ENCODE measurements at regions not wholly inside any gene's neighbourhood (a gene's known extent, or its start where the extent isn't known, plus 50 kb on each side); places are given as distances from the start of the nearest gene placed in this dataset.

- Histone ChIP-seq H3K27me3 (no peaks in the 10 kb centered on the region), H3K4me3 (no peak overlapping the region), H3K9me3 (replicated peaks in 1 of 11) (no peaks in the 10 kb centered on the region), H3K36me3 (no peaks in the 10 kb centered on the region), H3K27ac (peak overlapping the region in 1 of 11 experiments; percentile 60; a peak in 2 of 22 replicates), H3K9ac (no peak overlapping the region), H4K20me1 (no peaks in the 10 kb centered on the region), H3K4me2 (peak overlapping the region in 3 of 11 experiments; percentile 27 to 76 (median 68); a peak in 3 of 22 replicates), H3K4me1 (peaks cover 0 to 72% (median 37%) of the 10 kb centered on the region in 10 experiments; a peak in 16 of 20 replicates)
- no peak for TF ChIP-seq Cebpa-rat (IDR thresholded peaks at IDR 0.05)
Measured at GRCh38 chr5:96332535-96333366, 100.3 kb downstream of the PCSK1 start.

GRCh38 chr5:96331681-96332361 lies 101.2 kb downstream of the PCSK1 start:
- H3K36me3 ChIP-seq = no peaks in the 10 kb centered on the region
- no peaks in the 10 kb centered on the region for H3K9me3 ChIP-seq (replicated peaks in 1 of 11)
- no peaks in the 10 kb centered on the region for H4K20me1 ChIP-seq
- no peak overlapping the region; a peak in 1 of 20 replicates for H3K4me3 ChIP-seq
- peak overlapping the region in 9 of 11 experiments; percentile 37 to 76 (median 62); a peak in 16 of 22 replicates for H3K4me2 ChIP-seq
- peak overlapping the region in 2 of 11 experiments; percentile 29 to 30; a peak in 3 of 22 replicates for H3K9ac ChIP-seq
- H3K4me1 ChIP-seq = peaks cover 0 to 63% (median 28%) of the 10 kb centered on the region in 10 experiments; a peak in 16 of 20 replicates
- TF ChIP-seq Cebpa-rat (IDR thresholded peaks at IDR 0.05) = no peak
- no peaks in the 10 kb centered on the region for H3K27me3 ChIP-seq
- peak overlapping the region in 5 of 11 experiments; percentile 9 to 68 (median 60); a peak in 11 of 22 replicates for H3K27ac ChIP-seq

- Histone ChIP-seq H3K36me3 (no peaks in the 10 kb centered on the region), H3K4me1 (peaks cover 0 to 57% (median 23%) of the 10 kb centered on the region in 10 experiments; a peak in 16 of 20 replicates), H3K9me3 (replicated peaks in 1 of 11) (no peaks in the 10 kb centered on the region), H3K4me2 (peak overlapping the region in 10 of 11 experiments; percentile 11 to 76 (median 60); a peak in 19 of 22 replicates), H3K9ac (peak overlapping the region in 2 of 11 experiments; percentile 29 to 30; a peak in 2 of 22 replicates), H3K27ac (peak overlapping the region in 5 of 11 experiments; percentile 9 to 68 (median 60); a peak in 11 of 22 replicates), H3K4me3 (no peak overlapping the region; a peak in 2 of 20 replicates), H3K27me3 (no peaks in the 10 kb centered on the region), H4K20me1 (no peaks in the 10 kb centered on the region)
- peak in 5 of 11 experiments; percentile 28 to 71 (median 49); a peak in 7 of 22 replicates for TF ChIP-seq Cebpa-rat (IDR thresholded peaks at IDR 0.05)
Measured at GRCh38 chr5:96331210-96331609, 101.8 kb downstream of the PCSK1 start.

DNA sequence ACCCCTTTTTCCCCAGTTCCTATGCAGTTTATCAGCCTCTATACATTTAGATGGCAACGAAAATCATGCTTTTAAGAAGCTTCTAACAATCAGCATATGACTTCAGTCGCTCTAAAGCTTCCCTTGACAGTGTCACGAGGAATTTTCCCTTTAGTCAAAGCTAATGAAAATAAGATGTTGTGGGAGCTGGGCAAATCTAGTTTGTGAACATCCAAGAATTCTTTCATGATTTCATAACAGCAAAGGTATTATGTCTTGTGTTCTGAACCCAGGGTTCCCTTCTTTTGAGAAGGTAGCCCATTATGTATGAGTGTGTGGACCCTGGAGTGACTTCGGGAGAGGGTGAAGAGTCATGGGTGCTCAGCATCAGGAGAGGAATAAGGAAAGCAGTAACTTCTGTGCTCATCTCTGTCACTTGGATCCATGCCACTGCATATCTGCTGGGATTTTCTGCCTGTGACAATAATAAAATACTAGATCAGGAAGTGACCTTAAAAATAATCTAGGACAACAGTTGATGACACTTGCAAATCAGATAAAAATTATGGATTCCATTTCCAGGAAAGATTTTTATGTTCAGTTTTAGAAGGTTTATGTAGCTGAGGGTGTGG lies 102.4 kb downstream of the PCSK1 start:
- Histone ChIP-seq H3K27me3 (no peaks in the 10 kb centered on the region), H3K9me3 (replicated peaks in 1 of 11) (no peaks in the 10 kb centered on the region), H4K20me1 (no peaks in the 10 kb centered on the region), H3K4me3 (no peak overlapping the region), H3K4me1 (peaks cover 0 to 51% (median 22%) of the 10 kb centered on the region in 10 experiments; a peak in 16 of 20 replicates), H3K36me3 (no peaks in the 10 kb centered on the region), H3K9ac (peak overlapping the region in 2 of 11 experiments; percentile 2 to 29; a peak in 3 of 22 replicates), H3K4me2 (peak overlapping the region in 10 of 11 experiments; percentile 11 to 76 (median 60); a peak in 18 of 22 replicates), H3K27ac (peak overlapping the region in 5 of 11 experiments; percentile 9 to 68 (median 60); a peak in 9 of 22 replicates)
- TF ChIP-seq Cebpa-rat (IDR thresholded peaks at IDR 0.05) = no peak

GRCh38 chr5:96329886-96330529 lies 103.0 kb downstream of the PCSK1 start:
- no peak overlapping the region for H3K4me3 ChIP-seq
- H4K20me1 ChIP-seq = no peaks in the 10 kb centered on the region
- TF ChIP-seq Cebpa-rat (IDR thresholded peaks at IDR 0.05) = no peak
- H3K9me3 ChIP-seq (replicated peaks in 1 of 11) = no peaks in the 10 kb centered on the region
- H3K27me3 ChIP-seq = no peaks in the 10 kb centered on the region
- H3K4me1 ChIP-seq = peaks cover 0 to 50% (median 22%) of the 10 kb centered on the region in 10 experiments; a peak in 16 of 20 replicates
- H3K36me3 ChIP-seq = no peaks in the 10 kb centered on the region
- peak overlapping the region in 3 of 11 experiments; percentile 60 to 68 (median 67); a peak in 4 of 22 replicates for H3K27ac ChIP-seq
- H3K4me2 ChIP-seq = peak overlapping the region in 6 of 11 experiments; percentile 52 to 76 (median 67); a peak in 8 of 22 replicates
- H3K9ac ChIP-seq = no peak overlapping the region

DNA sequence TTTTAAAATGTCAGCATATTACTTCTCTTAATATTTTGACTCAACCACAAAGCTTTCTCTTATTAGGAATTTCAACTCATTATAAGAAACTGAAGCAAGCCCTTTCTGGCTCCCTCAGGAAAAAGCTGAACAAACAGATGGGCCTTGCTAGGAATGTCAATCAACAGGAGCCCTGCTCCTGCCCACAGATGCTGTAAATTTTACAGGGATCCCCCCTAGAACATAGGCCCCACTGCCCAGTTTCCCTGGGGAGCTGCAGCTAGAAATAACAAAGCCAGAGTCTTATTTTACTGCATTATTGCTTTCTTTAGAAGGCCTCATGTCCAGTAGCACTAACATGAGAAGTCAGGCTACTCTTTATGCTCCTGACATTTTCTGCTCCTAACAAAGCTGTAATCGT lies 103.8 kb downstream of the PCSK1 start:
- no peak overlapping the region for H3K9ac ChIP-seq
- no peaks in the 10 kb centered on the region for H3K27me3 ChIP-seq
- no peaks in the 10 kb centered on the region for H3K9me3 ChIP-seq (replicated peaks in 1 of 11)
- H3K36me3 ChIP-seq = no peaks in the 10 kb centered on the region
- no peak overlapping the region for H3K4me3 ChIP-seq
- no peaks in the 10 kb centered on the region for H4K20me1 ChIP-seq
- TF ChIP-seq Cebpa-rat (IDR thresholded peaks at IDR 0.05) = no peak
- H3K4me2 ChIP-seq = no peak overlapping the region
- H3K4me1 ChIP-seq = peaks cover 0 to 45% (median 22%) of the 10 kb centered on the region in 10 experiments; a peak in 16 of 20 replicates
- no peak overlapping the region for H3K27ac ChIP-seq

DNA sequence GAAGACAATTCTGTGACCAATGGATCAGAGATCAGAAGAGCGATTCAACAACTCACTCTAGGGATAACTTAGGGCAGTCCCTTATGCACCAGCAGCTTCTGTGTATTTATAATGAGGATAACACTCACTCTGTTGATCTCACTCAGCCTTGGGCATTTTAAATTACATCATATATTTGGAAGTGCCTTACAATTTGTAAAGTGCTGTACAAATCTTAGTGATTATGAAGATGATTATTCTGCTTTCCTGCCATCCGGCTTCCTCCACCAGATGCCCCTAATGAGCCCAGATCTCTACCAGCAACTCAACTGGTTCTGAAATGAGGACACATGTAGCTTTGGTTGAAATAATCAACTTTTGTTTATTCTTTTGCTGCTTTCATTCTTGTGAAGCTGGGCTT lies 105.3 kb downstream of the PCSK1 start:
- Histone ChIP-seq H3K4me3 (no peak overlapping the region), H3K9me3 (replicated peaks in 1 of 11) (no peaks in the 10 kb centered on the region; a peak in 1 of 22 replicates), H3K9ac (no peak overlapping the region), H3K4me2 (no peak overlapping the region), H4K20me1 (no peaks in the 10 kb centered on the region), H3K27me3 (no peaks in the 10 kb centered on the region), H3K4me1 (peaks cover 0 to 34% (median 22%) of the 10 kb centered on the region in 10 experiments; a peak in 16 of 20 replicates), H3K27ac (no peak overlapping the region), H3K36me3 (no peaks in the 10 kb centered on the region)
- TF ChIP-seq Cebpa-rat (IDR thresholded peaks at IDR 0.05) = no peak

DNA sequence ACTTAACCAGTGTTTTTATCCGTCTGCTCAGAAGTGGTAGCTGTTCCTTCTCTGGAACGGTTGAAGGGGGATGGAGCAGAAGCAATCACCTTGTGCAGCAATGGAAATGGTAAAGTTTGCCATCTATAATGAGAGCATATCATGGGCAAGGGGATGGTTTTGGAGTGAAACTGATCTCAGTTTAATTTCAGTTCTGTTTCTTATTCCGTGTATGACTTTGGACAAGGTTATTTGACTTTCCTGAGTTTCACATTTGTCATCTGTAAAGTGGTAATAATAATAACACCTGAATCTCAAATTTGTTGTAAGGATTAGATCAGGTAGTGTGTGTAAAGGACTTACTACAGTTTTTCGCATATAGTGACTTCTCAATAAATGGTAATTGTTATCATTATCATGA lies 106.1 kb downstream of the PCSK1 start:
- Histone ChIP-seq H3K9ac (no peak overlapping the region), H3K4me2 (no peak overlapping the region), H3K27ac (no peak overlapping the region)

More for the DNA sequence above, 106.1 kb downstream of the PCSK1 start:
- TF ChIP-seq Cebpa-rat (IDR thresholded peaks at IDR 0.05) = no peak
- no peaks in the 10 kb centered on the region for H4K20me1 ChIP-seq
- H3K27me3 ChIP-seq = no peaks in the 10 kb centered on the region
- H3K4me3 ChIP-seq = no peak overlapping the region
- peaks cover 0 to 26% (median 19%) of the 10 kb centered on the region in 10 experiments; a peak in 16 of 20 replicates for H3K4me1 ChIP-seq
- peaks cover 0 to 6% (median 0%) of the 10 kb centered on the region in 11 experiments; a peak in 1 of 22 replicates for H3K9me3 ChIP-seq (replicated peaks in 1 of 11)
- H3K36me3 ChIP-seq = no peaks in the 10 kb centered on the region
